GM12878 (cell line): ENCODE measurements at regions not wholly inside any gene's neighbourhood (a gene's known extent, or its start where the extent isn't known, plus 50 kb on each side); places are given as distances from the start of the nearest gene placed in this dataset.

Experiments
- ATAC-seq: fragments of 200-7000 bp; cut with Tn5 transposase; 3 replicates; pipeline ENCODE4 v1.9.1; 2020; ENCODE audit warnings: mild to moderate bottlenecking, moderate library complexity
- BruUV-seq: library from RNA; stranded (reverse); fragments of 400-500 nt; replicated peaks from 2 replicates; lab custom pipeline; 2021; lab: Mats Ljungman, UMichigan
- CTCF ChIA-PET: fragments of 300-600 bp; sonication (Branson Sonifier 250); formaldehyde crosslinking; extraction: SDS; loops from one replicate; lab custom pipeline; 2021; ENCODE audit warnings: inconsistent platforms; lab: Yijun Ruan, JAX
- POLR2A ChIA-PET: fragments of 350-600 bp; formaldehyde crosslinking; extraction: SDS; loops from one replicate; lab custom pipeline; 2021; ENCODE audit warnings: inconsistent platforms; lab: Charles Lee
- RAD21 ChIA-PET: fragments of 300-600 bp; sonication (Branson Sonifier 250); formaldehyde crosslinking; loops from one replicate; lab custom pipeline; 2023; ENCODE audit warnings: antibody characterized with exemption; ENCODE audit not compliant: unreplicated experiment; lab: Charles Lee
- SMC1A ChIA-PET: fragments of 300-600 bp; sonication (Branson Sonifier 250); formaldehyde crosslinking; loops from one replicate; lab custom pipeline; 2023; ENCODE audit not compliant: unreplicated experiment, uncharacterized antibody; lab: Charles Lee
- DNase-seq: peaks from one replicate; pipeline ENCODE4 v3.0.0-alpha.2; 2011; ENCODE audit warnings: low read depth, low spot score
- FAIRE-seq: peaks from 3 replicates; lab custom pipeline; 2011; peaks lifted over from hg19 to GRCh38; lab: Jason Lieb, UNC
- H2AFZ ChIP-seq: 2 replicates; pipeline ENCODE4 v1.6.0; 2011; ENCODE audit warnings: low read depth, low read length, control low read depth; ENCODE audit not compliant: control insufficient read depth
- H3K27ac ChIP-seq: 2 replicates; pipeline ENCODE4 v1.5.1; 2011; ENCODE audit warnings: control low read depth; ENCODE audit not compliant: control insufficient read depth, insufficient read depth
- H3K27me3 ChIP-seq, 2 experiments: replicated peaks in 1 of 2; 2 replicates each; pipeline versions ENCODE4 v1.6.0 to v1.6.1; 2011; ENCODE audit warnings: low read length in 1 of 2; ENCODE audit not compliant: control insufficient read depth in 2 of 2, insufficient read depth in 2 of 2
- H3K36me3 ChIP-seq, 2 experiments: 2 replicates each; pipeline ENCODE4 v1.5.1; 2011; ENCODE audit warnings: low read length in 1 of 2; ENCODE audit not compliant: control insufficient read depth in 2 of 2, insufficient read depth in 2 of 2
- H3K4me1 ChIP-seq: 2 replicates; pipeline ENCODE4 v1.6.1; 2011; ENCODE audit warnings: mild to moderate bottlenecking, low read length, moderate library complexity, mixed read lengths; ENCODE audit not compliant: control insufficient read depth, insufficient read depth
- H3K4me2 ChIP-seq: 2 replicates; pipeline ENCODE4 v1.6.0; 2011; ENCODE audit warnings: control low read depth; ENCODE audit not compliant: control insufficient read depth, insufficient read depth
- H3K4me3 ChIP-seq: fragments of 200-600 bp; sonication (generic); 2 replicates; pipeline ENCODE4 v1.5.1; 2016
- H3K79me2 ChIP-seq: 2 replicates; pipeline ENCODE4 v1.6.0; 2011; ENCODE audit warnings: low read length; ENCODE audit not compliant: control insufficient read depth, insufficient read depth
- H3K9ac ChIP-seq: 2 replicates; pipeline ENCODE4 v1.8.0; 2011; ENCODE audit warnings: low read length, control low read depth, mixed read lengths; ENCODE audit not compliant: control insufficient read depth, insufficient read depth
- H3K9me3 ChIP-seq: replicated peaks from 3 replicates; pipeline ENCODE4 v1.5.1; 2011; ENCODE audit warnings: mild to moderate bottlenecking, low read length; ENCODE audit not compliant: control insufficient read depth, insufficient read depth
- H4K20me1 ChIP-seq: 2 replicates; pipeline ENCODE4 v1.6.0; 2011; ENCODE audit not compliant: control insufficient read depth, insufficient read depth
- BCL11A ChIP-seq: IDR thresholded peaks from 2 replicates; pipeline ENCODE4 v1.6.1; 2011; ENCODE audit warnings: low read depth, low read length
- BMI1 ChIP-seq: fragments of 450-650 bp; IDR thresholded peaks from 2 replicates; pipeline ENCODE4 v1.6.1; 2016; ENCODE audit warnings: mild to moderate bottlenecking, moderate library complexity, borderline replicate concordance
- CHD1 ChIP-seq: IDR thresholded peaks from 2 replicates; pipeline ENCODE4 v1.6.1; 2012; ENCODE audit warnings: low read depth, low read length, improper control_type of control experiment
- CHD2 ChIP-seq: IDR thresholded peaks from 2 replicates; pipeline ENCODE4 v1.6.1; 2011; ENCODE audit warnings: low read depth, low read length, improper control_type of control experiment, borderline replicate concordance
- HCFC1 ChIP-seq: fragments of 150-350 bp; IDR thresholded peaks from 2 replicates; pipeline ENCODE4 v1.6.1; 2014; ENCODE audit warnings: low read length
- IKZF1 ChIP-seq: fragments of 450-650 bp; conservative IDR thresholded peaks from 2 replicates; pipeline ENCODE4 v1.6.1; 2017; ENCODE audit warnings: antibody characterized with exemption, mild to moderate bottlenecking
- KDM1A ChIP-seq: fragments of 200-600 bp; sonication (generic); IDR thresholded peaks from 2 replicates; pipeline ENCODE4 v1.6.1; 2016; ENCODE audit warnings: borderline replicate concordance
- PAX8 ChIP-seq: fragments of 450-650 bp; IDR thresholded peaks from 2 replicates; pipeline ENCODE4 v1.6.1; 2017; ENCODE audit warnings: mild to moderate bottlenecking, moderate library complexity
- POLR2AphosphoS5 ChIP-seq: IDR thresholded peaks from 2 replicates; pipeline ENCODE4 v1.6.1; 2011; ENCODE audit warnings: mild to moderate bottlenecking, low read length, inconsistent platforms
- RB1 ChIP-seq: fragments of 450-650 bp; formaldehyde crosslinking; IDR thresholded peaks from 2 replicates; pipeline ENCODE4 v1.6.1; 2017; ENCODE audit warnings: mild to moderate bottlenecking, borderline replicate concordance
- SIN3A ChIP-seq: IDR thresholded peaks from 2 replicates; pipeline ENCODE4 v1.6.1; 2012; ENCODE audit warnings: low read depth, low read length, improper control_type of control experiment
- SMARCA5 ChIP-seq: fragments of 450-650 bp; IDR thresholded peaks from 2 replicates; pipeline ENCODE4 v1.6.1; 2017; ENCODE audit warnings: mild to moderate bottlenecking
- SMC3 ChIP-seq: IDR thresholded peaks from 2 replicates; pipeline ENCODE4 v1.6.1; 2011; ENCODE audit warnings: low read length, improper control_type of control experiment, borderline replicate concordance
- TCF12 ChIP-seq: IDR thresholded peaks from 2 replicates; pipeline ENCODE4 v1.6.1; 2011; ENCODE audit warnings: low read depth, mild to moderate bottlenecking, low read length
- WGBS: methylation state at CpG from one replicate; pipeline ENCODE4 v1.1.6; 2016; ENCODE audit warnings: low lambda C conversion rate; ENCODE audit not compliant: insufficient replicate concordance, insufficient coverage; ENCODE audit errors: missing lambda C conversion rate; 5-methylcytosine and 5-hydroxymethylcytosine counted together
- in situ Hi-C: fragments of 300-500 bp; cut with MboI; formaldehyde crosslinking; loops from 9 replicates; pipeline ENCODE4 v1.14.3; 2018; ENCODE audit warnings: mixed read lengths
- intact Hi-C: fragments of 100-400 bp; cut with micrococcal nuclease; formaldehyde crosslinking; loops from one replicate; pipeline ENCODE4 v1.14.2; 2022; ENCODE audit not compliant: unreplicated experiment
- TF ChIP-seq, protein P1 (sequence below): fragments of 450-650 bp; formaldehyde crosslinking; IDR thresholded peaks from 2 replicates; pipeline ENCODE4 v1.5.0; 2022; ENCODE audit warnings: mild to moderate bottlenecking, missing genetic modification characterization

- ChIA-PET POLR2A (no interaction called here), SMC1A (no interaction called here), RAD21 (no interaction called here)
Observed at GRCh38 chr12:131436922-131437705, 273.8 kb upstream of the SFSWAP start.

More at GRCh38 chr12:131436922-131437705, 273.8 kb upstream of the SFSWAP start:
- BruUV-seq, result no TSS peak
- TF ChIP-seq RB1, result no peak
- TF ChIP-seq, protein P1, sequence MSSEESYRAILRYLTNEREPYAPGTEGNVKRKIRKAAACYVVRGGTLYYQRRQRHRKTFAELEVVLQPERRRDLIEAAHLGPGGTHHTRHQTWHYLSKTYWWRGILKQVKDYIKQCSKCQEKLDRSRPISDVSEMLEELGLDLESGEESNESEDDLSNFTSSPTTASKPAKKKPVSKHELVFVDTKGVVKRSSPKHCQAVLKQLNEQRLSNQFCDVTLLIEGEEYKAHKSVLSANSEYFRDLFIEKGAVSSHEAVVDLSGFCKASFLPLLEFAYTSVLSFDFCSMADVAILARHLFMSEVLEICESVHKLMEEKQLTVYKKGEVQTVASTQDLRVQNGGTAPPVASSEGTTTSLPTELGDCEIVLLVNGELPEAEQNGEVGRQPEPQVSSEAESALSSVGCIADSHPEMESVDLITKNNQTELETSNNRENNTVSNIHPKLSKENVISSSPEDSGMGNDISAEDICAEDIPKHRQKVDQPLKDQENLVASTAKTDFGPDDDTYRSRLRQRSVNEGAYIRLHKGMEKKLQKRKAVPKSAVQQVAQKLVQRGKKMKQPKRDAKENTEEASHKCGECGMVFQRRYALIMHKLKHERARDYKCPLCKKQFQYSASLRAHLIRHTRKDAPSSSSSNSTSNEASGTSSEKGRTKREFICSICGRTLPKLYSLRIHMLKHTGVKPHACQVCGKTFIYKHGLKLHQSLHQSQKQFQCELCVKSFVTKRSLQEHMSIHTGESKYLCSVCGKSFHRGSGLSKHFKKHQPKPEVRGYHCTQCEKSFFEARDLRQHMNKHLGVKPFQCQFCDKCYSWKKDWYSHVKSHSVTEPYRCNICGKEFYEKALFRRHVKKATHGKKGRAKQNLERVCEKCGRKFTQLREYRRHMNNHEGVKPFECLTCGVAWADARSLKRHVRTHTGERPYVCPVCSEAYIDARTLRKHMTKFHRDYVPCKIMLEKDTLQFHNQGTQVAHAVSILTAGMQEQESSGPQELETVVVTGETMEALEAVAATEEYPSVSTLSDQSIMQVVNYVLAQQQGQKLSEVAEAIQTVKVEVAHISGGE (CRISPR knock-in tag), result no peak
- TF ChIP-seq IKZF1, result no peak
- no peak for TF ChIP-seq SIN3A
- no peak for TF ChIP-seq TCF12
- no peak for TF ChIP-seq CHD1
- TF ChIP-seq PAX8, result no peak
- no peak for TF ChIP-seq KDM1A
- no peak for TF ChIP-seq POLR2AphosphoS5
- TF ChIP-seq BCL11A, result no peak
- TF ChIP-seq CHD2, result no peak
- TF ChIP-seq SMC3, result no peak
- no peak for TF ChIP-seq BMI1
- no peak for TF ChIP-seq SMARCA5
- no peak for TF ChIP-seq HCFC1
- Histone ChIP-seq H3K79me2 (no peaks in the 10 kb centered on the region), H3K9me3 (peaks cover 4% of the 10 kb centered on the region; the same call in 1 of the 3 replicates), H3K4me1 (peaks cover 8% of the 10 kb centered on the region), H3K27me3 (no peaks in the 10 kb centered on the region), H3K9ac (no peak overlapping the region), H3K4me3 (no peak overlapping the region), H4K20me1 (no peaks in the 10 kb centered on the region), H2AFZ (no peak overlapping the region), H3K36me3 (no peaks in the 10 kb centered on the region), H3K4me2 (no peak overlapping the region), H3K27ac (no peak overlapping the region)
- CTCF ChIA-PET, result no interaction called here
- intact Hi-C loops (no loop called here), in situ Hi-C loops (no loop called here)
- DNase-seq, result no peak
- WGBS, result 9% methylated on average over 10 of the region's 10 CpGs
- FAIRE-seq, result no peak
- no peak for ATAC-seq
